Right lobe of liver (tissue), 6 donors: ENCODE measurements at regions not wholly inside any gene's neighbourhood (a gene's known extent, or its start where the extent isn't known, plus 50 kb on each side); places are given as distances from the start of the nearest gene placed in this dataset.

Source experiments
- ATAC-seq, 4 donors: fragments of 200-7000 bp; cut with Tn5 transposase; one replicate each; pipeline ENCODE4 v1.9.1; 2020; ENCODE audit warnings: mild to moderate bottlenecking in 4 of 4, moderate library complexity in 4 of 4
- DNase-seq, 3 donors: peaks; one replicate each; pipeline ENCODE4 v3.0.0-alpha.2; 2020
- H3K27ac ChIP-seq, 3 donors: fragments of 200-600 bp; one replicate each; pipeline ENCODE4 v1.8.0; 2022
- H3K27me3 ChIP-seq, 2 donors: fragments of 200-600 bp; one replicate each; pipeline ENCODE4 v1.8.0; 2022
- H3K36me3 ChIP-seq, 4 donors: fragments of 200-600 bp; sonication (generic) in 1 of 4; one replicate each; pipeline versions ENCODE4 v1.5.1 to v1.8.0; 2017 to 2022; ENCODE audit warnings: control low read depth in 1 of 4
- H3K4me1 ChIP-seq, 4 donors: fragments of 200-600 bp; sonication (generic) in 1 of 4; one replicate each; pipeline versions ENCODE4 v1.5.1 to v1.8.0; 2017 to 2022; ENCODE audit warnings: control low read depth in 1 of 4
- H3K4me3 ChIP-seq, 3 donors: fragments of 200-600 bp; one replicate each; pipeline ENCODE4 v1.8.0; 2022
- H3K9me3 ChIP-seq, 4 donors: fragments of 200-600 bp; sonication (generic) in 1 of 4; one replicate each; pipeline versions ENCODE4 v1.5.1 to v1.8.0; 2017 to 2022; ENCODE audit warnings: control low read depth in 1 of 4
- CTCF ChIP-seq, 4 donors: fragments of 200-600 bp in 3 of 4; fragments of 450-650 bp in 1 of 4; IDR thresholded peaks; one replicate each; pipeline versions ENCODE4 v1.5.1 to v1.8.0; 2016 to 2022; ENCODE audit warnings: antibody characterized with exemption in 4 of 4, mild to moderate bottlenecking in 2 of 4
- POLR2A ChIP-seq: fragments of 450-650 bp; IDR thresholded peaks from one replicate; pipeline ENCODE4 v1.6.1; 2017; ENCODE audit warnings: antibody characterized with exemption, mild to moderate bottlenecking
- WGBS: methylation state at CpG from one replicate; pipeline ENCODE4 v1.1.6; 2018; ENCODE audit warnings: low coverage, low lambda C conversion rate; ENCODE audit not compliant: insufficient coverage; ENCODE audit errors: missing lambda C conversion rate; 5-methylcytosine and 5-hydroxymethylcytosine counted together
- intact Hi-C, 2 donors: fragments of 100-400 bp; cut with DNase I; formaldehyde crosslinking; loops; one replicate each; pipeline versions ENCODE4 v1.11.2 to v1.14.1; 2022
- donor health status: DM: no; HTN: yes; CAD: no.
- donor health status: DM: no; HTN: no; CAD: no.
- donor health status: DM: no; HTN: no; CAD: no.
- donor health status: DM: no; HTN: yes; CAD: no.
- donor health status: DM: no; HTN: yes; CAD: no.

DNA sequence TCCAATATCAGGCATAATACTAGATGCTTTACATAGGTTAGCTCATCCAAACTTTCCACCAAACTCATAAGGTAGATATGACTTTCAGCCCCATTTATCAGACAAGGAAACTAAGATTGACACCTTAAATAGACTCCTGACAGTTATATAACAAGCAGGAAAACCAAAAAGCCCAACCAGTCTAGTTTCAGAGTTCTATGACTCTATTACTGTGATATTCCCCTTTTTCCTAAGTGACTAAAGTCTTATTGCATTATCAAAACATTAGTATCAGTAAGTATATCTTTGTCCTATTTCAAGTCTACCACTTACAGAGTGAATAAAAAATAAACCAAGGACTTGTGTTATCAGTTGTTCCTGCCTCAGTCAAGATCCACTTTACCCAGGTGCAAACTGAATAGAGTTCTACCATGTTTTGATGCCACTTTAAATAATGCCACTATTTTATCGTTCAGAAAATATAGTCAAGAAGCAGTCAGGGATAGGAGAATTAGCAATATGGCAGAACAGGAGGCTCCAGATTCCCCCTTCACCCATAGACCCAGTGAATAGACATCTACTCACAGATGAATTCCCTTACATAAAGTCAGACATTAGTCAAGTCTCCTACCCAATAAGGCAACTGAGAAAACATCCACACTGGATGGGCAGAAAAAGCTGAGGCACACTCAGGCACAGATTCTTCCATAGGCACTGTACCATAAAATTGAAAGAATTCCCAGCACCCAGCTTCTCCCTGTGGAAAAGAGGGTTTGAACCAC lies 74.1 kb downstream of the CRPPA start:
- no peak for TF ChIP-seq POLR2A
- TF ChIP-seq CTCF (IDR thresholded peaks at IDR 0.05), result no peak
- ATAC-seq, result no peak

DNA sequence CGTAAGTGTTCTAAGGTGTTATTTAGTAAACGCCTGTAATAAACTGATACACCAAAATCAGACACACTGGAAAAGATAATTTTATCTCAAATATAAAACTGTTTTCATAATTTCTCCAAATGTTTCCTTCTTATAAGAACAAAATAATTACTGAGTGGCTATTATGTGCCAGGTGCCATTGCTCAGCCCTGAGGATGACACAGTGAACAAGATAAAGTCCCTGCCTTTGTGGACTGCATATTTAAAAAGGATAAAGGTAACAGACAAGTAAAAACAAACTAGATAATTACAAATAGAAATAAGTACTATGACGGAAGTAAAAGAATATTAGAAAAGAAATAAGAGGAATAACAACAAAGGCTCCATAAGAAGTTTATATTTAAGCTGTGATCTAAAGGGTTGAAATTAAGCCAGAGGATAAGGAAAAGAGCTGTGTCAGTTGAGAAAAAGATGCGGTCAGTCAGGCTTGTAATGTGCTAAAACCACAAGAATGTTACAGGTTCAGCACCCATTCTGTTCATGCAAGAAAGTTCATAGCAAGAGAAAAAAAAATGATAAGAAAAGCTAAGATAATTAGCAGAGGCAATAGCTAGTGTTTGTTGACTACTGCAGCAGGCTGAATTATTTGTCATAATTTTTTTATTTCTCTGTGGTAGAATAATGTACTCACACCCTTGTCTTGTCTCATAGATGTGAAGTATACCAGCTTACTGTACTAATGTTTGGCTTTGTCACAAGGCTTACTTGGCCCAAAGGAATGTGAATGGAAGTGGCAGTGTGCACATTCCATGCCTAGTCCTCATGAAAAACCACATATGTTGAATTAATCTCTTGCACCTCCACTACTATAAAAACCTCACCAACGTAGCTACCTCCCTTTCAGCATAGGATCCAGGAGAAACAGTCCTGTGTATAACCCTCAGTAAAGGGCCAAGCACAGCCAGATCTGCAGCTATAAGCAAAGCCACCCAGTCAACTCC lies 75.1 kb downstream of the CRPPA start:
- 76% methylated on average over 5 of the region's 5 CpGs for WGBS
- ATAC-seq (no peak), DNase-seq (no peak)
- TF ChIP-seq CTCF (IDR thresholded peaks at IDR 0.05), result no peak
- TF ChIP-seq POLR2A, result no peak
- intact Hi-C loops, result no loop called here
- H3K4me3 ChIP-seq, result no peak overlapping the region
- no peaks in the 10 kb centered on the region for H3K4me1 ChIP-seq
- no peaks in the 10 kb centered on the region for H3K27me3 ChIP-seq
- no peak overlapping the region for H3K27ac ChIP-seq
- no peaks in the 10 kb centered on the region for H3K36me3 ChIP-seq
- no peaks in the 10 kb centered on the region for H3K9me3 ChIP-seq

More for the DNA sequence above, 74.1 kb downstream of the CRPPA start:
- H3K9me3 ChIP-seq, result no peaks in the 10 kb centered on the region
- H3K27me3 ChIP-seq, result no peaks in the 10 kb centered on the region
- no peaks in the 10 kb centered on the region for H3K4me1 ChIP-seq
- intact Hi-C loops, result no loop called here
- no peak overlapping the region for H3K27ac ChIP-seq
- WGBS, result 100% methylated on average over 1 of the region's 1 CpG
- no peaks in the 10 kb centered on the region for H3K36me3 ChIP-seq
- H3K4me3 ChIP-seq, result no peak overlapping the region
- DNase-seq, result no peak

DNA sequence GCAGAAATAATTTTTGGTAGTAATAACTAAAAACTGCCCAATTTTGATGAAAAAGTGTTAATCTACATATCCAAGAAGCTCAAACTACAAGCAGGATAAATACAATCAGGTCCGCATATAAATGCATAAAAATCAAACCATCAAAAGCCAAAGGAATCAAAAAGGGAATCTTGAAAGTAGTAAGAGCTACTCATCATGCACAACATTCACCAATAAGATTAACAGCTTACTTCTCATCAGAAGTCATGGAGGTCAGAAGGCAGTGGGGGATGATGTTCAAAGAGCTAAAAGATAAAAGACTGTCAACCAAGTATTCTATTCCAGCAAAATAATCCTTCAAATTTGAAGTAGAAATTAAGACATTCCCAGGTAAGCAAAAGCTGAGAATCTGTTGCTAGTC lies 76.4 kb downstream of the CRPPA start:
- H3K27ac ChIP-seq, result no peak overlapping the region
- WGBS, result 29% methylated on average over 1 of the region's 1 CpG
- intact Hi-C loops, result no loop called here
- no peaks in the 10 kb centered on the region for H3K9me3 ChIP-seq
- no peak overlapping the region for H3K4me3 ChIP-seq
- DNase-seq (no peak), ATAC-seq (no peak)
- H3K36me3 ChIP-seq, result no peaks in the 10 kb centered on the region
- no peaks in the 10 kb centered on the region for H3K27me3 ChIP-seq
- TF ChIP-seq CTCF (IDR thresholded peaks at IDR 0.05), result no peak
- H3K4me1 ChIP-seq, result no peaks in the 10 kb centered on the region

GRCh38 chr7:16343612-16344011 lies 77.7 kb downstream of the CRPPA start:
- Histone ChIP-seq H3K4me3 (no peak overlapping the region), H3K9me3 (no peaks in the 10 kb centered on the region), H3K4me1 (no peaks in the 10 kb centered on the region), H3K27me3 (no peaks in the 10 kb centered on the region), H3K36me3 (no peaks in the 10 kb centered on the region), H3K27ac (no peak overlapping the region)
- ATAC-seq (no peak), DNase-seq (no peak)
- 97% methylated on average over 5 of the region's 5 CpGs for WGBS
- intact Hi-C loops, result no loop called here
- TF ChIP-seq CTCF (IDR thresholded peaks at IDR 0.05), result no peak
- TF ChIP-seq POLR2A, result no peak
